HT-29 (cell line): ENCODE measurements at regions not wholly inside any gene's neighbourhood (a gene's known extent, or its start where the extent isn't known, plus 50 kb on each side); places are given as distances from the start of the nearest gene placed in this dataset.

ENCODE experiments used
- DNase-seq: peaks from one replicate; pipeline ENCODE4 v3.0.0-alpha.2; 2015; ENCODE audit warnings: low spot score

- DNase-seq: no peak
Measured at GRCh38 chr9:119831309-119831708, 462.1 kb upstream of the BRINP1 start.

GRCh38 chr9:119829748-119830147 is 460.5 kb upstream of the BRINP1 start:
- no peak for DNase-seq

- no peak for DNase-seq
Measured at GRCh38 chr9:119829186-119829585, 460.0 kb upstream of the BRINP1 start.

GRCh38 chr9:119827526-119827925 is 458.3 kb upstream of the BRINP1 start:
- DNase-seq: no peak

- DNase-seq: no peak
Measured at GRCh38 chr9:119827126-119827525, 457.9 kb upstream of the BRINP1 start.

- DNase-seq: no peak
Measured at GRCh38 chr9:119818726-119819435, 449.6 kb upstream of the BRINP1 start.

GRCh38 chr9:119810645-119811429 is 441.6 kb upstream of the BRINP1 start:
- no peak for DNase-seq

- no peak for DNase-seq
Measured at GRCh38 chr9:119803679-119804078, 434.4 kb upstream of the BRINP1 start.

GRCh38 chr9:119802621-119803020 is 433.4 kb upstream of the BRINP1 start:
- no peak for DNase-seq

- no peak for DNase-seq
Measured at GRCh38 chr9:119802133-119802532, 432.9 kb upstream of the BRINP1 start.

- DNase-seq: no peak
Measured at GRCh38 chr9:119801311-119801710, 432.1 kb upstream of the BRINP1 start.

GRCh38 chr9:119795395-119795794 is 426.2 kb upstream of the BRINP1 start:
- DNase-seq: no peak

GRCh38 chr9:119794836-119795235 is 425.6 kb upstream of the BRINP1 start:
- no peak for DNase-seq

GRCh38 chr9:119793218-119793617 is 424.0 kb upstream of the BRINP1 start:
- no peak for DNase-seq

- no peak for DNase-seq
Measured at GRCh38 chr9:119792242-119792641, 423.0 kb upstream of the BRINP1 start.

GRCh38 chr9:119789987-119790386 is 420.8 kb upstream of the BRINP1 start:
- DNase-seq: no peak

- no peak for DNase-seq
Measured at GRCh38 chr9:119788921-119789320, 419.7 kb upstream of the BRINP1 start.

GRCh38 chr9:119781886-119782285 is 412.7 kb upstream of the BRINP1 start:
- DNase-seq: no peak

- DNase-seq: no peak
Measured at GRCh38 chr9:119775410-119775809, 406.2 kb upstream of the BRINP1 start.

- DNase-seq: no peak
Measured at GRCh38 chr9:119773823-119774222, 404.6 kb upstream of the BRINP1 start.

GRCh38 chr9:119771341-119771740 is 402.1 kb upstream of the BRINP1 start:
- no peak for DNase-seq

GRCh38 chr9:119768266-119768665 is 399.0 kb upstream of the BRINP1 start:
- DNase-seq: no peak

GRCh38 chr9:119765632-119766175 is 396.5 kb upstream of the BRINP1 start:
- no peak for DNase-seq
